Left forelimb (tissue), 1 donor: ENCODE measurements at regions not wholly inside any gene's neighbourhood (a gene's known extent, or its start where the extent isn't known, plus 50 kb on each side); places are given as distances from the start of the nearest gene placed in this dataset.
"Not testable (repeated sequence)": the region's sequence is repeated elsewhere in the genome, so short reads cannot be mapped to it uniquely, and the experiment has no call there.

ENCODE experiments used
- DNase-seq: peaks from one replicate; pipeline ENCODE4 v3.0.0-alpha.2; 2018; ENCODE audit warnings: low spot score

GRCh38 chr16:54879681-54880080, 51.0 kb upstream of the IRX5 start:
- no peak for DNase-seq

- no peak for DNase-seq
Measured at GRCh38 chr16:54878301-54878700, 52.4 kb upstream of the IRX5 start.

- DNase-seq = no peak
Measured at GRCh38 chr16:54875443-54875842, 55.2 kb upstream of the IRX5 start.

- DNase-seq = not testable (repeated sequence)
Measured at GRCh38 chr16:54873716-54874373, 56.8 kb upstream of the IRX5 start.

- no peak for DNase-seq
Measured at GRCh38 chr16:54873071-54873470, 57.6 kb upstream of the IRX5 start.

- no peak for DNase-seq
Measured at GRCh38 chr16:54870151-54870550, 60.5 kb upstream of the IRX5 start.

- no peak for DNase-seq
Measured at GRCh38 chr16:54867302-54867832, 63.3 kb upstream of the IRX5 start.

GRCh38 chr16:54862529-54862928, 68.1 kb upstream of the IRX5 start:
- no peak for DNase-seq

GRCh38 chr16:54856871-54857270, 73.8 kb upstream of the IRX5 start:
- DNase-seq = no peak

GRCh38 chr16:54847609-54848008, 83.1 kb upstream of the IRX5 start:
- DNase-seq = no peak

- no peak for DNase-seq
Measured at GRCh38 chr16:54847207-54847606, 83.5 kb upstream of the IRX5 start.

GRCh38 chr16:54846766-54847165, 83.9 kb upstream of the IRX5 start:
- no peak for DNase-seq

GRCh38 chr16:54843424-54843750, 87.3 kb upstream of the IRX5 start:
- DNase-seq = no peak

- no peak for DNase-seq
Measured at GRCh38 chr16:54842743-54843423, 87.8 kb upstream of the IRX5 start.

- no peak for DNase-seq
Measured at GRCh38 chr16:54829691-54830090, 101.0 kb upstream of the IRX5 start.

GRCh38 chr16:54822892-54823291, 107.8 kb upstream of the IRX5 start:
- no peak for DNase-seq

- no peak for DNase-seq
Measured at GRCh38 chr16:54822492-54822891, 108.2 kb upstream of the IRX5 start.

- DNase-seq = no peak
Measured at GRCh38 chr16:54821731-54822130, 108.9 kb upstream of the IRX5 start.

- no peak for DNase-seq
Measured at GRCh38 chr16:54817940-54818574, 112.6 kb upstream of the IRX5 start.

GRCh38 chr16:54817432-54817831, 113.2 kb upstream of the IRX5 start:
- DNase-seq = no peak

GRCh38 chr16:54816471-54816870, 114.2 kb upstream of the IRX5 start:
- no peak for DNase-seq

GRCh38 chr16:54815177-54815576, 115.5 kb upstream of the IRX5 start:
- DNase-seq = no peak

GRCh38 chr16:54813778-54814177, 116.9 kb upstream of the IRX5 start:
- no peak for DNase-seq
